Frontal cortex (tissue), 1 donor: ENCODE measurements at regions not wholly inside any gene's neighbourhood (a gene's known extent, or its start where the extent isn't known, plus 50 kb on each side); places are given as distances from the start of the nearest gene placed in this dataset. TPM values are rescaled to one million over a fixed set of nuclear protein-coding genes. Genes with fewer than 3 reads are reported as not detected.

Source experiments
- small RNA-seq: library from RNA; depleted of rRNA; stranded (forward); fragments of <200 nt; gene quantifications from one replicate; pipeline ENCODE3, GENCODE V24; 2014

Small RNA genes in the stretch of these regions (small RNA-seq; reads per million reads assigned to genes)
- gene RMRPP5: not detected
